Activated CD8-positive, alpha-beta memory T cell treated with anti-CD3 and anti-CD28 coated beads, Interleukin-2, amount 50 U/mL, for 4 hours (primary cell): ENCODE measurements at regions not wholly inside any gene's neighbourhood (a gene's known extent, or its start where the extent isn't known, plus 50 kb on each side); places are given as distances from the start of the nearest gene placed in this dataset.
"Not testable (repeated sequence)": the region's sequence is repeated elsewhere in the genome, so short reads cannot be mapped to it uniquely, and the experiment has no call there.

Source experiments
- DNase-seq: peaks from one replicate; pipeline ENCODE4 v3.0.0-alpha.2; 2020

- no peak for DNase-seq
Observed at GRCh38 chr18:1048032-1048431, 143.4 kb downstream of the ADCYAP1 start.

GRCh38 chr18:1049173-1049572 lies 144.5 kb downstream of the ADCYAP1 start:
- no peak for DNase-seq

- DNase-seq, result no peak
Observed at GRCh38 chr18:1050012-1050657, 145.5 kb downstream of the ADCYAP1 start.

- DNase-seq, result no peak
Observed at GRCh38 chr18:1052301-1052700, 147.6 kb downstream of the ADCYAP1 start.

- DNase-seq, result no peak
Observed at GRCh38 chr18:1053331-1054315, 149.0 kb downstream of the ADCYAP1 start.

- no peak for DNase-seq
Observed at GRCh38 chr18:1056404-1056803, 151.7 kb downstream of the ADCYAP1 start.

- DNase-seq, result no peak
Observed at GRCh38 chr18:1057367-1057766, 152.7 kb downstream of the ADCYAP1 start.

- DNase-seq, result no peak
Observed at GRCh38 chr18:1062588-1062987, 157.9 kb downstream of the ADCYAP1 start.

GRCh38 chr18:1075322-1075721 lies 170.7 kb downstream of the ADCYAP1 start:
- no peak for DNase-seq

GRCh38 chr18:1075876-1076275 lies 171.2 kb downstream of the ADCYAP1 start:
- no peak for DNase-seq

- DNase-seq, result no peak
Observed at GRCh38 chr18:1078301-1078700, 173.6 kb downstream of the ADCYAP1 start.

GRCh38 chr18:1083675-1084074 lies 179.0 kb downstream of the ADCYAP1 start:
- not testable (repeated sequence) for DNase-seq

- no peak for DNase-seq
Observed at GRCh38 chr18:1090758-1091157, 186.1 kb downstream of the ADCYAP1 start.

GRCh38 chr18:1092228-1092627 lies 187.6 kb downstream of the ADCYAP1 start:
- no peak for DNase-seq

- DNase-seq, result no peak
Observed at GRCh38 chr18:1094409-1094808, 189.7 kb downstream of the ADCYAP1 start.

GRCh38 chr18:1097991-1098735 lies 193.5 kb downstream of the ADCYAP1 start:
- DNase-seq, result not testable (repeated sequence)

GRCh38 chr18:1102848-1103247 lies 198.2 kb downstream of the ADCYAP1 start:
- DNase-seq, result no peak

- no peak for DNase-seq
Observed at GRCh38 chr18:1103537-1103936, 198.9 kb downstream of the ADCYAP1 start.

- no peak for DNase-seq
Observed at GRCh38 chr18:1104181-1104881, 199.7 kb downstream of the ADCYAP1 start.

GRCh38 chr18:1124495-1124894 lies 219.8 kb downstream of the ADCYAP1 start:
- no peak for DNase-seq

- no peak for DNase-seq
Observed at GRCh38 chr18:1133541-1133940, 228.9 kb downstream of the ADCYAP1 start.

- no peak for DNase-seq
Observed at GRCh38 chr18:1147730-1148129, 243.1 kb downstream of the ADCYAP1 start.

GRCh38 chr18:1149709-1150108 lies 245.0 kb downstream of the ADCYAP1 start:
- no peak for DNase-seq
